ENCODE measurements at regions not wholly inside any gene's neighbourhood (a gene's known extent, or its start where the extent isn't known, plus 50 kb on each side); places are given as distances from the start of the nearest gene placed in this dataset.

DNA sequence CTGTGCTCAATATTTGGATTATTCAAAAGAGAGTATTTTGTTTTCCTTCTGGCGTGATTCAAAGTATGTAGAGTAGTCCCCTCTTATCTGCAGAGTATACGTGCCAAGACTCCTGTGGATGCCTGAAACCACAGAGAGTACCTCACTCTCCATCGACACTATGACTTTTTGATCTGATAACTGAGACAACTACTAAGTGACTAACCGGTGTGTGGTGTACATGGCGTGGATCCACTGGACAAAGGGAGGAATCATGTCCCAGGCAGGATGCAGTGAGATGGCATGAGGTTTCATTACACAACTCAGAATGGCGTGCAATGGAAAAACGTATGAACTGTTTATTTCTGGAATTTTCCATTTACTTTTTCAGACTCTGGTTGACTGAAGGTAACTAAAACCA, 112.2 kb upstream of the PDE7B start:
- Histone ChIP-seq H3K9me3 (no peaks in the 10 kb centered on the region), H3K36me3 (no peaks in the 10 kb centered on the region), H3K27me3 (no peaks in the 10 kb centered on the region), H3K4me3 (no peak overlapping the region), H3K4me1 (peaks cover 0 to 3% (median 0%) of the 10 kb centered on the region in 4 donors), H3K27ac (no peak overlapping the region)
- TF ChIP-seq EP300 (IDR thresholded peaks at IDR 0.05) = no peak
- TF ChIP-seq CTCF (IDR thresholded peaks at IDR 0.05) = no peak
- TF ChIP-seq POLR2A (IDR thresholded peaks at IDR 0.05) = no peak
- no peak for DNase-seq (ENCODE audit: low spot score in 2 of 2)
- 75 to 79% methylated on average over 7 of the region's 7 CpGs for WGBS, 2 donors

GRCh38 chr6:135740580-135740979, 110.9 kb upstream of the PDE7B start:
- Histone ChIP-seq H3K27me3 (no peaks in the 10 kb centered on the region), H3K27ac (no peak overlapping the region), H3K4me3 (no peak overlapping the region), H3K4me1 (peaks cover 0 to 3% (median 0%) of the 10 kb centered on the region in 4 donors), H3K9me3 (no peaks in the 10 kb centered on the region), H3K36me3 (no peaks in the 10 kb centered on the region)
- no peak for TF ChIP-seq EP300 (IDR thresholded peaks at IDR 0.05)
- no peak for TF ChIP-seq CTCF (IDR thresholded peaks at IDR 0.05)
- TF ChIP-seq POLR2A (IDR thresholded peaks at IDR 0.05) = no peak
- no peak for DNase-seq (ENCODE audit: low spot score in 2 of 2)
- WGBS, 2 donors = 80 to 84% methylated on average over 1 of the region's 1 CpG

GRCh38 chr6:135743476-135743875, 108.0 kb upstream of the PDE7B start:
- H3K27me3 ChIP-seq = no peaks in the 10 kb centered on the region
- TF ChIP-seq POLR2A (IDR thresholded peaks at IDR 0.05) (no peak), EP300 (IDR thresholded peaks at IDR 0.05) (no peak)
- no peaks in the 10 kb centered on the region for H3K36me3 ChIP-seq
- no peak for DNase-seq (ENCODE audit: low spot score in 2 of 2)
- peaks cover 0 to 2% (median 0%) of the 10 kb centered on the region in 4 donors for H3K4me1 ChIP-seq
- H3K27ac ChIP-seq = no peak overlapping the region
- WGBS, 2 donors = 85 to 89% methylated on average over 5 of the region's 5 CpGs
- H3K4me3 ChIP-seq = no peak overlapping the region
- no peaks in the 10 kb centered on the region for H3K9me3 ChIP-seq

DNA sequence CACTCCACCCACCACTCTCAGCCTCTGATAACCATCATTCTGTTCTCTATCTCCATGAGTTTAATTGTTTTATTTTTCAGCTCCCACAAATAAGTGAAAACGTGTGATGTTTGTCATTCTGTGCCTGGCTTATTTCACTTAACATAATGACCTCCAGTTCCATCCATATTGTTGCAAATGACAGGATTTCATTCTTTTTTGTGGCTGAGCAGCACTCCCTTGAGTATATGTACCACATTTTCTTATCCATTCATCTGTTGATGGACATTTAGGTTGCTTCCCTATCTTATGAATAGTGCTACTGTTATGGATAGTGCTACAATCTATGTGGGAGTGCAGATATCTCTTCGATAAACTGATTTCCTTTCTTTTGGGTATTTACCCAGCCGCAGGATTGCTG, 103.3 kb upstream of the PDE7B start:
- H3K4me3 ChIP-seq = no peak overlapping the region
- no peaks in the 10 kb centered on the region for H3K36me3 ChIP-seq
- whole genome bisulfite sequencing, 2 donors = 54 to 68% methylated on average over 3 of the region's 3 CpGs
- no peak overlapping the region for H3K27ac ChIP-seq
- H3K9me3 ChIP-seq = no peaks in the 10 kb centered on the region
- H3K4me1 ChIP-seq = no peaks in the 10 kb centered on the region
- no peak for DNase-seq (ENCODE audit: low spot score in 2 of 2)
- no peaks in the 10 kb centered on the region for H3K27me3 ChIP-seq
- TF ChIP-seq CTCF (IDR thresholded peaks at IDR 0.05) (no peak), EP300 (IDR thresholded peaks at IDR 0.05) (no peak), POLR2A (IDR thresholded peaks at IDR 0.05) (no peak)

- no peak for TF ChIP-seq EP300 (IDR thresholded peaks at IDR 0.05)
- TF ChIP-seq CTCF (IDR thresholded peaks at IDR 0.05) = no peak
- no peak for TF ChIP-seq POLR2A (IDR thresholded peaks at IDR 0.05)
- H3K27ac ChIP-seq = no peak overlapping the region
- no peaks in the 10 kb centered on the region for H3K9me3 ChIP-seq
- no peaks in the 10 kb centered on the region for H3K27me3 ChIP-seq
- no peaks in the 10 kb centered on the region for H3K4me1 ChIP-seq
- H3K4me3 ChIP-seq = no peak overlapping the region
- no peak for DNase-seq (ENCODE audit: low spot score in 2 of 2)
- WGBS, 2 donors = 91 to 94% methylated on average over 1 of the region's 1 CpG
- no peaks in the 10 kb centered on the region for H3K36me3 ChIP-seq
Measured at GRCh38 chr6:135750081-135750480, 101.4 kb upstream of the PDE7B start.

- no peaks in the 10 kb centered on the region for H3K9me3 ChIP-seq
- DNase-seq (ENCODE audit: low spot score in 2 of 2) = no peak
- no peaks in the 10 kb centered on the region for H3K4me1 ChIP-seq
- H3K4me3 ChIP-seq = no peak overlapping the region
- WGBS, 2 donors = 57 to 59% methylated on average over 3 of the region's 3 CpGs
- no peaks in the 10 kb centered on the region for H3K36me3 ChIP-seq
- no peaks in the 10 kb centered on the region for H3K27me3 ChIP-seq
- TF ChIP-seq EP300 (IDR thresholded peaks at IDR 0.05) (no peak), POLR2A (IDR thresholded peaks at IDR 0.05) (no peak), CTCF (IDR thresholded peaks at IDR 0.05) (no peak)
- H3K27ac ChIP-seq = no peak overlapping the region
Measured at GRCh38 chr6:135753196-135753595, 98.3 kb upstream of the PDE7B start.
